Progenitor cell of endocrine pancreas (in vitro differentiated cells): ENCODE measurements at regions not wholly inside any gene's neighbourhood (a gene's known extent, or its start where the extent isn't known, plus 50 kb on each side); places are given as distances from the start of the nearest gene placed in this dataset.
"Not testable (repeated sequence)": the region's sequence is repeated elsewhere in the genome, so short reads cannot be mapped to it uniquely, and the experiment has no call there.

Source experiments
- DNase-seq: peaks from one replicate; pipeline ENCODE4 v3.0.0; 2021; ENCODE audit warnings: low spot score; ENCODE audit not compliant: unreplicated experiment
- H3K27ac Mint-ChIP-seq: 2 replicates; pipeline ENCODE4 v1.8.0; 2021; ENCODE audit warnings: mild to moderate bottlenecking, moderate library complexity, mixed read lengths
- H3K27me3 Mint-ChIP-seq: 2 replicates; pipeline ENCODE4 v1.8.0; 2021; ENCODE audit warnings: mixed read lengths
- H3K36me3 Mint-ChIP-seq: 2 replicates; pipeline ENCODE4 v1.8.0; 2022; ENCODE audit warnings: mixed read lengths; ENCODE audit not compliant: insufficient read depth
- H3K4me1 Mint-ChIP-seq: 2 replicates; pipeline ENCODE4 v1.8.0; 2021; ENCODE audit warnings: low read depth, mixed read lengths
- H3K4me3 Mint-ChIP-seq: 2 replicates; pipeline ENCODE4 v1.8.0; 2021; ENCODE audit warnings: low read depth, mild to moderate bottlenecking, moderate library complexity, mixed read lengths
- H3K9me3 Mint-ChIP-seq: 2 replicates; pipeline ENCODE4 v1.8.0; 2021; ENCODE audit warnings: low read depth, mixed read lengths
- CTCF ChIP-seq: fragments of 200-600 bp; sonication (generic); IDR thresholded peaks from one replicate; pipeline ENCODE4 v1.5.0; 2021; ENCODE audit warnings: antibody characterized with exemption, mild to moderate bottlenecking; ENCODE audit not compliant: unreplicated experiment

DNA sequence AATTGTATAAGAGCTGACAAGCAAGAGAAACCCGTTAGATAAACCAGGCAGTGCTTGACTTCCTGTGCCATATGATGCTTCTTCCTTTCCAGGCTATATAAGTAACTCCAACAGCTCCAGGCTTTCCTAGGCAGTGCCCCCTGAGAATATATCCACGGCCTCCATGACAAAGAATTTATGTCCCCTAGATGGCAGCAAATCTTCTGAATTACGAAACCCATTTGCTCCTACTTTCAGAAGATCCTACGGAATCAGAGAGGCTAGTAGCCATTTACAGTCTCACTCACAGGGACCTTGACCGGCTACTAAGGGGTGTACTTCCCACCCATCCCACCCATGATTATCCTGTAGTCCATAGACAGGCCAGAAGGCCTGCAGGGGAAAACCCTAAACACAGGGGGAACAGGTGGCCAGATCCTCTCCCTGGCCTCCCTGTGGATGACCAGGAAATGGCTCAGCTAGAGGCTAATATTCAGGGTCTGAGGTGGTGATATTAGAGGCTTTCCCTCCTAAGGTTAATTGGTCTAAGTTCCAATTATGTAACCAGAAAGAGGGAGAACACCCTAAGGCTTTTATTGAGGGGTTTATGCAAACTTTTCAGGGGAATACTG is 77.2 kb upstream of the DCD start:
- TF ChIP-seq CTCF, result peak; percentile 56
- H3K27ac Mint-ChIP-seq, result no peak overlapping the region
- no peaks in the 10 kb centered on the region for H3K9me3 Mint-ChIP-seq

GRCh38 chr12:54723379-54724256 is 75.5 kb upstream of the DCD start:
- peak; percentile 57 for TF ChIP-seq CTCF
- Mint-ChIP-seq H3K27ac (no peak overlapping the region), H3K9me3 (no peaks in the 10 kb centered on the region), H3K36me3 (no peaks in the 10 kb centered on the region), H3K4me1 (no peaks in the 10 kb centered on the region), H3K4me3 (no peak overlapping the region), H3K27me3 (peaks cover 23% of the 10 kb centered on the region)
- DNase-seq, result no peak

More for the DNA sequence above, 77.2 kb upstream of the DCD start:
- peaks cover 23% of the 10 kb centered on the region for H3K27me3 Mint-ChIP-seq
- no peaks in the 10 kb centered on the region for H3K36me3 Mint-ChIP-seq
- H3K4me3 Mint-ChIP-seq, result no peak overlapping the region
- H3K4me1 Mint-ChIP-seq, result no peaks in the 10 kb centered on the region
- DNase-seq, result no peak

- no peak overlapping the region for H3K4me3 Mint-ChIP-seq
- peaks cover 10% of the 10 kb centered on the region for H3K27me3 Mint-ChIP-seq
- no peak overlapping the region for H3K27ac Mint-ChIP-seq
- H3K36me3 Mint-ChIP-seq, result no peaks in the 10 kb centered on the region
- H3K9me3 Mint-ChIP-seq, result no peaks in the 10 kb centered on the region
- H3K4me1 Mint-ChIP-seq, result no peaks in the 10 kb centered on the region
- no peak for TF ChIP-seq CTCF
- no peak for DNase-seq
Observed at GRCh38 chr12:54721312-54721711, 73.1 kb upstream of the DCD start.

DNA sequence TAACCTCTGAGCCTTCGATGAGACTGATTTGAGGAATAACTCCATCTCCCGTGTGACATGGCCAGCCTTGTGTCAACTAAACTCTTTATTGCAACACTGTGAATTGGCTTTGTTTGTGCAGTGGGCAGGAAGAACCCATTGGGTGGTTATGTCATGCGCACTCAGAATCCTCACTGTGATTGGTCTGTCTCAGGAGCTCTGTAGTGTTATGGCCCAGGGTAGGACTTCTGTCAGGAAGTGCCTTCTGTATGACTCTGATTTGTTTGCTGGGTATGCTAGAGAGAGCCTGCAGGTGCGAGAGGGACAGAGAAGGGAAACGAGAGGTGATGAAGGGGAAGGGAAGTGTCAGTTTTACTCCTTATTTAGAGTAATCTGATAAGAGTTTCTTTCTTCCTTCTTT is 71.5 kb upstream of the DCD start:
- no peak overlapping the region for H3K4me3 Mint-ChIP-seq
- DNase-seq, result no peak
- H3K9me3 Mint-ChIP-seq, result no peaks in the 10 kb centered on the region
- peaks cover 13% of the 10 kb centered on the region for H3K27me3 Mint-ChIP-seq
- H3K4me1 Mint-ChIP-seq, result no peaks in the 10 kb centered on the region
- no peak for TF ChIP-seq CTCF
- H3K27ac Mint-ChIP-seq, result no peak overlapping the region
- no peaks in the 10 kb centered on the region for H3K36me3 Mint-ChIP-seq

DNA sequence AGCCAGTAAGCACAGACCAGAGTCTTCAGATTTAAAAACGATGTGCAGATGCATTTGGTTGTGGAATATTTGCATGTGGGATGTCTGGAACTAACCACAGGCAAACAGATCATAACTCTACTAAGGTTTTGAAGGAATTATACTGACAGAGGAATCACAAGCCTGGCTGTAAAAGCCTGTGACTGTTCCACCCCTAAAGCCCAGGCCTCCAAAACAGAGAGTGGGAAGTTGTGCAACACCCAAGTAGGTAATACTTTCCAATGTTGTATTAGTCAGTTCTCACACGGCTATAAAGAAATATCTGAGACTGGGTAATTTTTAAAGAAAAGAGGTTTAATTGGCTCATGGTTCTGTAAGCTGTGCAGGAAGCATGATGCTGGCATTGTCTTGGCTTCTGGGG is 68.1 kb upstream of the DCD start:
- Mint-ChIP-seq H3K27me3 (peaks cover 11% of the 10 kb centered on the region), H3K36me3 (no peaks in the 10 kb centered on the region), H3K4me1 (no peaks in the 10 kb centered on the region), H3K4me3 (no peak overlapping the region), H3K9me3 (no peaks in the 10 kb centered on the region), H3K27ac (no peak overlapping the region)
- DNase-seq, result no peak
- TF ChIP-seq CTCF, result no peak

GRCh38 chr12:54713876-54714275 is 65.7 kb upstream of the DCD start:
- H3K4me3 Mint-ChIP-seq, H3K27ac Mint-ChIP-seq, H3K4me1 Mint-ChIP-seq, H3K27me3 Mint-ChIP-seq, DNase-seq, H3K9me3 Mint-ChIP-seq, H3K36me3 Mint-ChIP-seq: not testable (repeated sequence)
